WI38 (cell line): ENCODE measurements at regions not wholly inside any gene's neighbourhood (a gene's known extent, or its start where the extent isn't known, plus 50 kb on each side); places are given as distances from the start of the nearest gene placed in this dataset.

Source experiments
- H3K4me3 ChIP-seq: 2 replicates; pipeline ENCODE4 v1.5.1; 2011; ENCODE audit warnings: low read depth, mild to moderate bottlenecking, control low read depth, low read length
- CTCF ChIP-seq: IDR thresholded peaks from 2 replicates; pipeline ENCODE4 v1.5.1; 2012; ENCODE audit warnings: low read depth, mild to moderate bottlenecking, control low read depth, low read length

GRCh38 chr1:185406006-185406690 is 89.1 kb upstream of the IVNS1ABP start:
- TF ChIP-seq CTCF = no peak
- H3K4me3 ChIP-seq = no peak overlapping the region

GRCh38 chr1:185404907-185405568 is 88.0 kb upstream of the IVNS1ABP start:
- H3K4me3 ChIP-seq = no peak overlapping the region
- no peak for TF ChIP-seq CTCF

- no peak for TF ChIP-seq CTCF
- H3K4me3 ChIP-seq = peak overlapping the region; percentile 24
These were observed 87.2 kb upstream of the IVNS1ABP start for GRCh38 chr1:185404291-185404690.

DNA sequence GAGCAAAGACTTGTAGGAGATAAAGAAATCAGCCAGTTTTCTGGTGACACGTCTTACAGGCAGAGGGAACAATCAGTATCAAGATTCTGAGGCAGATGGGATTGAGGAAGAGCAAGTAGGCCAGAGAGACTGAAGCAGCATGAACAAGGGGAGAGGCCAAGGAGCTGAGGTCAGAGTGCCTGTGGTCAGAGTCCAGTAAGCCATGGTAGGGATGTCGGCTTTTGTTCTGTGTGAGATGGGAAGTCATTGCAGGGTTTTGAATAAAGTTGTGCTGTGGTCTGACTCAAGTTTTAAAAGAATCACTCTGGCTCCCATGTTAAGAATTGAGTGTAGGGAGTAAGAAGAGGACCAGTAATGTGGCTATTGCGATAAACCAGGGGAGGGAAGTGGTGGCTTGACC is 85.9 kb upstream of the IVNS1ABP start:
- no peak overlapping the region for H3K4me3 ChIP-seq
- TF ChIP-seq CTCF = no peak

- no peak for TF ChIP-seq CTCF
- H3K4me3 ChIP-seq = no peak overlapping the region
These were observed 84.0 kb upstream of the IVNS1ABP start for GRCh38 chr1:185401019-185401418.

DNA sequence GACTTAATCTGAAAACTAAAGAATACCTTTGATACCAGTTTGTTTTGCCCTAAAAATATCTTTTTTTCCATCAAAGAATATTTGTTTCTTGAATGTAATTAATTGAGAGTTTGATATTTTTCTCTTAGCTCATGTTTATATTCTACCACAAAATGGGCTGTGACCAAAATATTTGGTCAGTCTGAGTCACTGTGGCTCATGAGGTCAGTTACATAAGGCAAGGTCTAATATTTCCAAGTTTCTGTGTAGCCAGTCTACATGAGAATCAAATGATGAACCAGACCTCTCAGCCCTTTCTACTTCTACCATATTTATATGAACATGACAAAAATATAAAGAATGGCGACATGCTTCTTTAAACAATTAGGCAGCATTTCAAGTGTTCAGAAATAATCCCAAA is 83.0 kb upstream of the IVNS1ABP start:
- H3K4me3 ChIP-seq = no peak overlapping the region
- TF ChIP-seq CTCF = no peak

- TF ChIP-seq CTCF = no peak
- no peak overlapping the region for H3K4me3 ChIP-seq
These were observed 81.6 kb upstream of the IVNS1ABP start for GRCh38 chr1:185398599-185398998.
